ENCODE measurements at regions not wholly inside any gene's neighbourhood (a gene's known extent, or its start where the extent isn't known, plus 50 kb on each side); places are given as distances from the start of the nearest gene placed in this dataset.

GRCh38 chr6:138001750-138002349, 105.4 kb downstream of the PERP start:
- no peak overlapping the region for H3K4me3 Mint-ChIP-seq
- no peaks in the 10 kb centered on the region for H3K4me1 Mint-ChIP-seq (ENCODE audit: low read depth)
- H3K9me3 Mint-ChIP-seq: peaks cover 5% of the 10 kb centered on the region
- H3K27me3 Mint-ChIP-seq: peaks cover 2% of the 10 kb centered on the region
- no peaks in the 10 kb centered on the region for H3K36me3 Mint-ChIP-seq (ENCODE audit: low read depth)
- intact Hi-C loops (cut with micrococcal nuclease): loop anchor here (1.0 to 10.0 kb wide), 4 partner anchors 50 to 340 kb away; no protein-coding TSS in a partner anchor
- no peak overlapping the region for H3K27ac Mint-ChIP-seq

DNA sequence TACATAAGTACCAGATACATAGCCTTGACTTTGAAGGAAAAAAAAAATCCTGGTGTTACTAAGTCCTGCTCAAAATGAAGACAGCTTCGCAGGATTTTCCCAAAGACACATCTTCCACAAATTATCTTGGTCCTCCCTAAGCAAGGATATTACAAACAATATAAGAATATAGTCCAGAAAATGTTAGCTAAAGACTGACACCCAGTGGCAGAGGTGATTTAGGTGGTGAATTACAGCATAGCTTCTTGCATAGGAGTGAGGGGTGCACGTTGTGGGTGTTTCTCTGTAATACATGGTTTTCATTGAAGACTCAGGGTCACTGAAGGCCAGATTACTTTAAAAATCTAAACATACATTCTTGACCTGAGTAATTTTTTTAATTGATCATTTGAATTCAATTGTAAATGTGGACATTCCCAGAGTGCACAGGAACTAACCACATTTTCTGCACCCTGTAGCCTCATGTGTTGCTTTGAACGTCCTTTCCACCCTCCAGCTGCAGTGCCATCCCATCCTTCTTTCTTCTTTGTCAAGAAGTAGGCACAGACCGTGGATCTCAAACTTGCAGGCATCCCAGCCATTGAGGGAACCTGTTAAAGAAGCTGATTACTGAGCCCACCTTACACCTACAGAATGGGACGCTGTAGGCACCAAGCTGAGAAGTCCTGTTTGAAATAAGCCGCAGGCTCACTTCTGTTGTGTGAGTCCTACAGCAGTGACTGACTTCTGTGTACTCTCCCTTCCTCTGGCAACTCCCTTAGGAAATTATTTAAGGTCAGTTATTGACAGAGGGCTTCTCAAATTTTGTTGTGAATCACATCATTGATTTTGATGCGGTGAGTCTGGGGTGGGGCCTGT, 102.6 kb downstream of the PERP start:
- no peak overlapping the region for H3K27ac Mint-ChIP-seq
- no peaks in the 10 kb centered on the region for H3K9me3 Mint-ChIP-seq
- H3K4me1 Mint-ChIP-seq (ENCODE audit: low read depth): no peaks in the 10 kb centered on the region
- peaks cover 2% of the 10 kb centered on the region for H3K27me3 Mint-ChIP-seq
- intact Hi-C loops (cut with micrococcal nuclease): loop anchor here (5.0 to 10.0 kb wide), 3 partner anchors 52 to 342 kb away; no protein-coding TSS in a partner anchor
- no peaks in the 10 kb centered on the region for H3K36me3 Mint-ChIP-seq (ENCODE audit: low read depth)
- H3K4me3 Mint-ChIP-seq: no peak overlapping the region

DNA sequence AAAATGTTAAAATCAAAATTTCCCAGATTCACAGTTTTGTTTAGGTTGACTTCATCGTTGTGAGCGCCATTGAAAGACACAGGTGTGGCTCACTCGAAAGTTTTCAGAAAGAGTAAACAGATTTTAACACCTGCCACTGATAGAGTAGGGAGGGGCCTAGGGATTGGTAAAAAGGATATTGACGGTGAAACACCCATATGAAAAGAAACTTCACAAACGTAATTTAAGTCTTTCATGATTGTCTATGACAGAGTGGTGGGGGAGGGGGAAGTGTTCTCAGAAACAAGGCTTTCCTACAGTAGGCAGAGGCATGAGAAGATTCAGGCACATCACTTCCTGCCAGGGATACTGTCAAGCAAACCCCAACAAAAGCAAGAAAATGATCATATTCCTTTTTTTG, 101.4 kb downstream of the PERP start:
- Mint-ChIP-seq H3K4me3 (no peak overlapping the region), H3K4me1 (ENCODE audit: low read depth) (no peaks in the 10 kb centered on the region), H3K27me3 (peaks cover 2% of the 10 kb centered on the region), H3K27ac (no peak overlapping the region), H3K9me3 (no peaks in the 10 kb centered on the region), H3K36me3 (ENCODE audit: low read depth) (no peaks in the 10 kb centered on the region)
- intact Hi-C loops (cut with micrococcal nuclease): loop anchor here (2.0 to 10.0 kb wide), 2 partner anchors 201 to 301 kb away; no protein-coding TSS in a partner anchor

DNA sequence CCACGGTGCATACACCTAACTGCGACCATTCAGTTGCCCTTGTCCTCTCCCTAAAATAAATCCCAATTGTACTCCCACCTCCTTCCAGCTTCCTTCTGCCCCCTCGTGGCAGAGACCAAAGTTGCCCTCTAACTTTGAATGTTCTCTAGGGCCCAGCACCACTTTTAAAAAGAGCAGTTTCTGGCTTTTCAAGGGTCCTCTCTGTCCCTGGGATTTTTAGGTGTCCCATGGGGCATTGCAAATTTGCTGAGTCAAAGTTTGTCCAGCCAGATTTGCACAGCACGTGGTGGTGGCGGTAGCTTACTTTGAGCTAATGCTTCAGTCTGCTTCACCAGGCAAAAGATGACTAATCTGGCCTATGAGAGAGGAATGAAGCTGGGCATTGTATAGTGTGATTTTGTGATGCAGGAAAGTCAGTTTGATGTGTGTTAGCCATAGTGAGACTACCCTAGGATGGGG, 100.2 kb downstream of the PERP start:
- intact Hi-C loops (cut with micrococcal nuclease): loop anchor here (2.0 to 10.0 kb wide), 2 partner anchors 202 to 302 kb away; no protein-coding TSS in a partner anchor
- Mint-ChIP-seq H3K36me3 (ENCODE audit: low read depth) (no peaks in the 10 kb centered on the region), H3K27ac (no peak overlapping the region), H3K4me3 (no peak overlapping the region), H3K27me3 (peaks cover 2% of the 10 kb centered on the region), H3K9me3 (no peaks in the 10 kb centered on the region), H3K4me1 (ENCODE audit: low read depth) (no peaks in the 10 kb centered on the region)

DNA sequence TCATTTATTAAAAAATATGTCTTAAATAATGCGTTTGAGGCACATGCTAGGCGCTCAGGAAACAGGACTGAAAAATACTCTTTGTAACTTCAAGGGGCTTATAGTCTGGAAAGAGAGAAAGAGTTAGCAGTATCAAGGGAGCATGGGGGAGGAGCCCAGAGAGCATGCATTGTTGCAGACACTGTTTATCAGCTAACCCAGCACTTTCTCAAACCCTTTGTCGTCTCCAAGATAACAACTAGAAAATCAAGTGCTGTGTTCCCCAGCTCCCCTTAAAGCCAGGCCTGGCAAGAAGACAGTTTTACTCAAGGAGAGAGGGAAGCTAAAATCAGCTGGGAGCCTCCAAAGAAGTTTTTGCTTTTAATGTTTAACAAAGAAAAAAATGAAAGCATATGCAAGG, 98.4 kb downstream of the PERP start:
- intact Hi-C loops (cut with micrococcal nuclease): loop anchor here (10.0 kb wide), 1 partner anchor 204 kb away; no protein-coding TSS in a partner anchor
- Mint-ChIP-seq H3K27ac (no peak overlapping the region), H3K36me3 (ENCODE audit: low read depth) (no peaks in the 10 kb centered on the region), H3K9me3 (no peaks in the 10 kb centered on the region), H3K4me3 (no peak overlapping the region), H3K27me3 (peaks cover 2% of the 10 kb centered on the region), H3K4me1 (ENCODE audit: low read depth) (no peaks in the 10 kb centered on the region)

GRCh38 chr6:138011413-138011812, 95.8 kb downstream of the PERP start:
- no peak overlapping the region for H3K27ac Mint-ChIP-seq
- H3K27me3 Mint-ChIP-seq: no peaks in the 10 kb centered on the region
- intact Hi-C loops (cut with micrococcal nuclease): no loop called here
- no peak overlapping the region for H3K4me3 Mint-ChIP-seq
- H3K4me1 Mint-ChIP-seq (ENCODE audit: low read depth): no peaks in the 10 kb centered on the region
- H3K36me3 Mint-ChIP-seq (ENCODE audit: low read depth): no peaks in the 10 kb centered on the region
- no peaks in the 10 kb centered on the region for H3K9me3 Mint-ChIP-seq

DNA sequence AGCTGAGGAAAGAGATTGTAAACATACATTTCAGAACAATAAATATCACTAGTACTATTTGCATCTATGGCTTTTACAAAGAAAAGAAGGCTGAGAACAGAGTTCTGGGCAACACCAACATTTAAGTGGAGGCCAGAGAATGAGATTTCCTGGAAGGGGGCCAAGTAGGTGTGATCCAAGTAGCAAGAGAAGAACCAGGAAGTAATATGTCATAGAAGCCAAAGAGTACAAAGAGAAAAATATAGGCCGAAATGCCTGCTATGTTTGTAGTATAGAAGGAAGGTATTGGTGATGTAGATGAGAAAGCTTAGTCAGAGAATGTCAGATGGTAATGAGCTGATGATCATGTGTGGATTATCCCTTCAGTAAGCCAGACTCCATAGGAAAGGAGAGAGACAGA, 94.5 kb downstream of the PERP start:
- H3K4me1 Mint-ChIP-seq (ENCODE audit: low read depth): peaks cover 7% of the 10 kb centered on the region
- H3K36me3 Mint-ChIP-seq (ENCODE audit: low read depth): no peaks in the 10 kb centered on the region
- no peaks in the 10 kb centered on the region for H3K9me3 Mint-ChIP-seq
- peaks cover 2% of the 10 kb centered on the region for H3K27me3 Mint-ChIP-seq
- intact Hi-C loops (cut with micrococcal nuclease): no loop called here
- H3K4me3 Mint-ChIP-seq: no peak overlapping the region
- no peak overlapping the region for H3K27ac Mint-ChIP-seq

- H3K4me1 Mint-ChIP-seq (ENCODE audit: low read depth): peaks cover 7% of the 10 kb centered on the region
- no peaks in the 10 kb centered on the region for H3K36me3 Mint-ChIP-seq (ENCODE audit: low read depth)
- no peak overlapping the region for H3K4me3 Mint-ChIP-seq
- H3K27ac Mint-ChIP-seq: no peak overlapping the region
- H3K9me3 Mint-ChIP-seq: no peaks in the 10 kb centered on the region
- intact Hi-C loops (cut with micrococcal nuclease): no loop called here
- peaks cover 2% of the 10 kb centered on the region for H3K27me3 Mint-ChIP-seq
Observed at GRCh38 chr6:138013959-138014358, 93.3 kb downstream of the PERP start.

GRCh38 chr6:138017166-138017757, 90.0 kb downstream of the PERP start:
- Mint-ChIP-seq H3K4me1 (ENCODE audit: low read depth) (peaks cover 12% of the 10 kb centered on the region), H3K9me3 (no peaks in the 10 kb centered on the region), H3K27me3 (peaks cover 2% of the 10 kb centered on the region), H3K27ac (no peak overlapping the region), H3K36me3 (ENCODE audit: low read depth) (no peaks in the 10 kb centered on the region), H3K4me3 (no peak overlapping the region)
- intact Hi-C loops (cut with micrococcal nuclease): no loop called here

DNA sequence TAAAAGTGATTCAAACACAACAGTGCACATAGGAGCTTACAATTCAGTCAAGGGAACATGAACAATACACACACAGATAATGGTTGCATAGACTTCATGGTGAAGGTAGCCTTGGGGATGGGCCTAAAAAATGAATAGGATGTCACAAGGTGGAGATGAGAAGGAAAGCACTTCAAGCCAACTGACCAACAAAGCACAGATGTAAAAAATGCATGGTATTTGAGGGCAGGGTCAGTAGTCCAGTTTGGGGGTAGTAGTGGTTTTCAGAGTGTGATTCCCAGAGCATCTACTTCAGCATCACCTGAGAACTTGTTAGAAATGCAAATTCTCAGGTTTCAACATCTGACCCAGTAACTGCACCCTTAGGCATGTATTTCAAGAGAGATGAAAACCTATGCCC, 88.9 kb downstream of the PERP start:
- Mint-ChIP-seq H3K9me3 (no peaks in the 10 kb centered on the region), H3K36me3 (ENCODE audit: low read depth) (no peaks in the 10 kb centered on the region), H3K27ac (no peak overlapping the region), H3K27me3 (peaks cover 2% of the 10 kb centered on the region), H3K4me1 (ENCODE audit: low read depth) (peaks cover 12% of the 10 kb centered on the region), H3K4me3 (no peak overlapping the region)
- intact Hi-C loops (cut with micrococcal nuclease): no loop called here

- Mint-ChIP-seq H3K27me3 (no peaks in the 10 kb centered on the region), H3K4me1 (ENCODE audit: low read depth) (peaks cover 3% of the 10 kb centered on the region), H3K9me3 (no peaks in the 10 kb centered on the region), H3K27ac (no peak overlapping the region), H3K36me3 (ENCODE audit: low read depth) (no peaks in the 10 kb centered on the region), H3K4me3 (no peak overlapping the region)
- intact Hi-C loops (cut with micrococcal nuclease): no loop called here
Observed at GRCh38 chr6:138025528-138025978, 81.7 kb downstream of the PERP start.

DNA sequence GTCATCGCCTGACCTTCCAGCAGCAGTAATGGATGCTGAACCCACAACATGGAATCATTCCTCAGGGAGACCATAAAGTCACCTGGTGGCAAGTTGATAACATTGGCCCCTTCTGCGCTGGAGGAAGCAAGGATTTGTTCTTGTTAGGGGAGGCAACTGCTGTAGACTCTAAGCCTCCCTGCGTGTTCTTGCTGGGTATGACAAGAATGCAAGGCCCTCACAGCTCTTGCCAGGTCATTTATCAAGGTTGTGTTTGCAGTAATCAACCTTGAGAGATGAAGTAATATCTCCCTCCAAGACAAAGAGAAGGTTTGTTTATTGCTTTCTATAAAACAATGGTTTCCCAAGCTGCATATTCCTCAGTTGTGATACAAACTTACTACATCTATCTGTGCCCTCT, 80.9 kb downstream of the PERP start:
- H3K9me3 Mint-ChIP-seq: no peaks in the 10 kb centered on the region
- no peak overlapping the region for H3K4me3 Mint-ChIP-seq
- H3K27ac Mint-ChIP-seq: no peak overlapping the region
- H3K36me3 Mint-ChIP-seq (ENCODE audit: low read depth): no peaks in the 10 kb centered on the region
- no peaks in the 10 kb centered on the region for H3K4me1 Mint-ChIP-seq (ENCODE audit: low read depth)
- peaks cover 1% of the 10 kb centered on the region for H3K27me3 Mint-ChIP-seq
- intact Hi-C loops (cut with micrococcal nuclease): no loop called here

- Mint-ChIP-seq H3K36me3 (ENCODE audit: low read depth) (no peaks in the 10 kb centered on the region), H3K27me3 (peaks cover 1% of the 10 kb centered on the region), H3K4me3 (no peak overlapping the region), H3K27ac (no peak overlapping the region), H3K9me3 (no peaks in the 10 kb centered on the region), H3K4me1 (ENCODE audit: low read depth) (no peaks in the 10 kb centered on the region)
- intact Hi-C loops (cut with micrococcal nuclease): no loop called here
Observed at GRCh38 chr6:138028893-138029292, 78.3 kb downstream of the PERP start.

DNA sequence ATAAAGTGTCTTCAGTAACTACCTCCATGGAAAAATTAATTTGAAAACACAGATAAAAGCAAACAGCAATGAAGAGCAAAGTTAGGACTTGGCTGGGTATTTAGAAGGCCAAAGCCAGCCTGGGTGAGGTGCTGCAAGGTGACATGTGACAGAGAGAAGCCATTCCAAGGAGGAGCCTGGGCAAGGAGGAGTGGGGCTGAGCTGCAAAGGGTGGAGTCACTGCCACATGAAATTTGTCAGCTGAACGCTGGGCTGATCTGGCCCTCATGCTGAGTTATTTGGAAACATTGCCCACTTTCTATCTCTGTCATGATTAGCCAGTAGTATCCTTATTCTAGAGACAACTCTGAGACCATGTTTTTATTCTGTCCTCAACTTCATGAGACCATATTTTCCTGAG, 76.3 kb downstream of the PERP start:
- Mint-ChIP-seq H3K4me3 (no peak overlapping the region), H3K36me3 (ENCODE audit: low read depth) (no peaks in the 10 kb centered on the region), H3K27me3 (peaks cover 1% of the 10 kb centered on the region), H3K4me1 (ENCODE audit: low read depth) (no peaks in the 10 kb centered on the region), H3K9me3 (no peaks in the 10 kb centered on the region), H3K27ac (no peak overlapping the region)
- intact Hi-C loops (cut with micrococcal nuclease): no loop called here
